Liver (tissue), 1 donor: ENCODE measurements at regions not wholly inside any gene's neighbourhood (a gene's known extent, or its start where the extent isn't known, plus 50 kb on each side); places are given as distances from the start of the nearest gene placed in this dataset. TPM values are rescaled to one million over a fixed set of nuclear protein-coding genes. Genes with fewer than 3 reads are reported as not detected.

ENCODE experiments used
- small RNA-seq: library from RNA; depleted of rRNA; stranded (forward); fragments of <200 nt; gene quantifications from one replicate; pipeline ENCODE3, GENCODE V24; 2014

Small RNA genes lying in the stretch of these regions (small RNA-seq; reads per million reads assigned to genes)
- not detected for gene AC084759.1
